ENCODE measurements at regions not wholly inside any gene's neighbourhood (a gene's known extent, or its start where the extent isn't known, plus 50 kb on each side); places are given as distances from the start of the nearest gene placed in this dataset.

- DNase-seq (ENCODE audit: low spot score): no peak
These were observed 259.2 kb downstream of the GLRX3 start for GRCh38 chr10:130395248-130395936.

DNA sequence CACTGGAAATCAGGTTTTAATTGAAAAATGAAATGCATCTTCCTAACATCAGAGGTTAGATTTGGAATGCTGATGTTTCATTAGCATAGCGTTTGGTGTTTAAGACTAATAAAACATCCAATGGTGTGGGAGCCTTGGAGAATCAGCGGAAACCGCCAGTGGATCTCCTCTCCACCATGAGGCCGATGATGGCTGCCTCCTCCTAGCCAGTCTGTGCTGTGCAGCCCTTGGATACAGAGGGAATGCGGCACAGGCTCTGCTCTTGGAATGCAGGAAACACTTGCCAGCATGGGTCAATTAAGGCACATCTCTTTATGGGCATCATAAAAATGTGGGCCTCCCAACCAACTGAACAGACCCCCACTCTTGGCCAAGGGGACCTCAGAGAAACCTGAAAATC, 259.9 kb downstream of the GLRX3 start:
- DNase-seq (ENCODE audit: low spot score): no peak
- TF ChIP-seq, protein P1, sequence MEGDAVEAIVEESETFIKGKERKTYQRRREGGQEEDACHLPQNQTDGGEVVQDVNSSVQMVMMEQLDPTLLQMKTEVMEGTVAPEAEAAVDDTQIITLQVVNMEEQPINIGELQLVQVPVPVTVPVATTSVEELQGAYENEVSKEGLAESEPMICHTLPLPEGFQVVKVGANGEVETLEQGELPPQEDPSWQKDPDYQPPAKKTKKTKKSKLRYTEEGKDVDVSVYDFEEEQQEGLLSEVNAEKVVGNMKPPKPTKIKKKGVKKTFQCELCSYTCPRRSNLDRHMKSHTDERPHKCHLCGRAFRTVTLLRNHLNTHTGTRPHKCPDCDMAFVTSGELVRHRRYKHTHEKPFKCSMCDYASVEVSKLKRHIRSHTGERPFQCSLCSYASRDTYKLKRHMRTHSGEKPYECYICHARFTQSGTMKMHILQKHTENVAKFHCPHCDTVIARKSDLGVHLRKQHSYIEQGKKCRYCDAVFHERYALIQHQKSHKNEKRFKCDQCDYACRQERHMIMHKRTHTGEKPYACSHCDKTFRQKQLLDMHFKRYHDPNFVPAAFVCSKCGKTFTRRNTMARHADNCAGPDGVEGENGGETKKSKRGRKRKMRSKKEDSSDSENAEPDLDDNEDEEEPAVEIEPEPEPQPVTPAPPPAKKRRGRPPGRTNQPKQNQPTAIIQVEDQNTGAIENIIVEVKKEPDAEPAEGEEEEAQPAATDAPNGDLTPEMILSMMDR (IDR thresholded peaks at IDR 0.05; ENCODE audit: extremely low read depth, missing control alignments): no peak

More at GRCh38 chr10:130395248-130395936, 259.2 kb downstream of the GLRX3 start:
- TF ChIP-seq, protein P1 (IDR thresholded peaks at IDR 0.05; ENCODE audit: extremely low read depth, missing control alignments): no peak

DNA sequence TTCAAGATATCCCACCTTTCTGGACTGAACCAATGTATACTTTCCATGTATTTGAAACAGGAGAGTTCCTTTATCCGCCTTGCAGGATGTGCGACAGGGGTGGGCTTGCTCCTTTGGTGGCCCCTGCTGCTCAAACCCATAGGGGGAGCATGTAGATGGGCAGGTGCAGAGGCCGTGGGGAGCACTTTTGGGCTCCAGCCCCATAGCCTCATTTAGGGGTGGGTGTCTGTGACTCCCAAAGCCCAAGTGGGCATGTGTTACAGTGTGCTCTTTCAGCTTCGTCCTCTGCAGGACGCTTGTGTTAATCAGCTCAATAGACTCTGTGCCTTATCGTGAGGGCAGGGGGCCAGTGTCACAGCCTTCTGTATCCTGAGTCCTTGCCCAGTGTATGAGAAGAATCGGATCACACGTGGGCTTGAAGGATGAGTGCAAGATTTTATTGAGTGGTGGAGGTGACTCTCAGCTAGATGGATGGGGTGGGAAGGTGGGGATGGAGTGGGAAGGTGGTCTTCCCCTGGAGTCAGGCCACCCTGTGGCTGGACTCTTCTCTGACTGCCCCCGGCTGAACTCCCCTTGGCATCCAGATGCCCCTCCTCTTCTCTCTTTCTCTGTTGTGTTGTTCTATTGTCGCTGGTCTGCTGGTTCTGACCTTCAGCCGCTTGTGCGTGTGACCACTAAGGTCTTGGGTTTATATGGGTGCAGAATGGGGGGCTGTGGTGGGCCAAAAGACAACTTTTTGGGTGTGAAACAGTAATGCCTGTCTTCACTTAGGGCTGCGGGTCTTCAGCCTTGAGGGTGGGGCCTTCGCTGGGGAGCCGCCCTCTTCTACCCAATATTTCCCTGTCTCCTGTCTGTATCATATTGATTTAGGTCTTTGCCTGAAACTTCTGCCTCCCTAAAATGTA, 262.2 kb downstream of the GLRX3 start:
- TF ChIP-seq, protein P1 (IDR thresholded peaks at IDR 0.05; ENCODE audit: extremely low read depth, missing control alignments): no peak
- DNase-seq (ENCODE audit: low spot score): no peak

- TF ChIP-seq, protein P1 (IDR thresholded peaks at IDR 0.05; ENCODE audit: extremely low read depth, missing control alignments): no peak
- DNase-seq (ENCODE audit: low spot score): no peak
These were observed 263.3 kb downstream of the GLRX3 start for GRCh38 chr10:130399425-130399950.

DNA sequence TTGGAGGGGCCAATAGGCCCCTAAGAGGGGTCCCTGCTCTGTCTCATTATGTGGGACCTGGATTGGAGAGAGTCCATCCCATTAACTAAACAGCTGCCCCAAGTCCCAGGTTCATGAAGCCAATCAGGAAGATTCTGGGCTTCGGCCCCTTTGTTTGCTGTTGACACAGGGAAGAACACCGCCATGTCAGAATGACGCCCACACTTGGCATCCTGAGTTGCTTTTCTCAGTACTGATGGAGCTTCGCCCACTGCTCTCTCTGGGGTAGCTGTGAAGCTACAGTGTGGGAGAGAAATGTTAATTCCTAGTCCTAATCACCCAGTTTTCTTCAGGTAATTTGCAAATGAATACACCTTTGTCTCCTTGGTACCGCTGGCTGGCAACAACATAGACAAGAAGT, 264.7 kb downstream of the GLRX3 start:
- TF ChIP-seq, protein P1 (IDR thresholded peaks at IDR 0.05; ENCODE audit: extremely low read depth, missing control alignments): no peak
- no peak for DNase-seq (ENCODE audit: low spot score)

DNA sequence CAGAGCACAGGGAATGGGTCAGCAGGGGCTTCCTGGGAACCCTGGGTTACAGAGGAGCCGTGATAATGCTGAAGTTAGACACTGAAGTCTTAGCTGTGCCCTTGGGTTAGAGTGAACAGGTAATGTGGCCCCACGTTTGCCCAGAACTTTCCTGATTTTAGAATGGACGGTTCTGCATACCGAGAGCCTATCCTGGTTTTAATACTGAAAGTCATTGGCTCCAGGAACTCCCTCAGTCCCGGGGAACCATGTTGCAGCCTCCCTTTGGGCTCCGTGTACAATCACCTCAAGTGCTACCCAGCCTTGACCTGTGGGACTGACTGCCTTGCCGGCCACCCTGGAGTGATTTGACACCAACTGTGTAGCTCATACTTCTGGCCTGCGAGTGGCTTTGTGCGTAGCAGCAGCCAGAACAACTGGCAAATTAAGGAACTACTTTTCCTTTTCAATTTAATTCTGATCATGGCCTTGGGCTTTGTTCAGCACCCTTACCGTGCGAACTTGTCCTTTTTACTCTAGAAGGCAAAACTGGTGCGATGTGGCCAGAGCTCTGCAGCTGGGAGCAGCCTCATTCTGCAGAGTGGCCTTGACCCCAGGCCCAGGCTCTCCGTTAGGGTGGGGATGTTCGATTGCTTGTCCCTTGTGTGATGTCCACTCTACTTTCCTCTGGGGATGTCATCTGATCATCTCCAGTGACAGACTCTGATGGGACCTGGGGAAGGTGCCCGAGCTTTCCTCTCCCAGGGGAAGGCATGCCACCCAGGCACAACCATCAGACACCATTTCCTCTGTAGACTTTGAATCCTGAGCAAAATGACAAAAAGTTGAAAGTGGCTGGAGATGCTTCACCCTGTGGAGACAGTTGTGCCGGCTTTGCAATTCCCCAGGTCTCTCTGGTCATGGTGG, 265.9 kb downstream of the GLRX3 start:
- no peak for DNase-seq (ENCODE audit: low spot score)
- TF ChIP-seq, protein P1 (IDR thresholded peaks at IDR 0.05; ENCODE audit: extremely low read depth, missing control alignments): no peak
